GM12878 (cell line): ENCODE measurements at regions not wholly inside any gene's neighbourhood (a gene's known extent, or its start where the extent isn't known, plus 50 kb on each side); places are given as distances from the start of the nearest gene placed in this dataset.

Source experiments
- ATAC-seq: fragments of 200-7000 bp; cut with Tn5 transposase; 3 replicates; pipeline ENCODE4 v1.9.1; 2020; ENCODE audit warnings: mild to moderate bottlenecking, moderate library complexity
- BruUV-seq: library from RNA; stranded (reverse); fragments of 400-500 nt; replicated peaks from 2 replicates; lab custom pipeline; 2021; lab: Mats Ljungman, UMichigan
- CTCF ChIA-PET: fragments of 300-600 bp; sonication (Branson Sonifier 250); formaldehyde crosslinking; extraction: SDS; loops from one replicate; lab custom pipeline; 2021; ENCODE audit warnings: inconsistent platforms; lab: Yijun Ruan, JAX
- POLR2A ChIA-PET: fragments of 350-600 bp; formaldehyde crosslinking; extraction: SDS; loops from one replicate; lab custom pipeline; 2021; ENCODE audit warnings: inconsistent platforms; lab: Charles Lee
- RAD21 ChIA-PET: fragments of 300-600 bp; sonication (Branson Sonifier 250); formaldehyde crosslinking; loops from one replicate; lab custom pipeline; 2023; ENCODE audit warnings: antibody characterized with exemption; ENCODE audit not compliant: unreplicated experiment; lab: Charles Lee
- SMC1A ChIA-PET: fragments of 300-600 bp; sonication (Branson Sonifier 250); formaldehyde crosslinking; loops from one replicate; lab custom pipeline; 2023; ENCODE audit not compliant: unreplicated experiment, uncharacterized antibody; lab: Charles Lee
- DNase-seq: peaks from one replicate; pipeline ENCODE4 v3.0.0-alpha.2; 2011; ENCODE audit warnings: low read depth, low spot score
- FAIRE-seq: peaks from 3 replicates; lab custom pipeline; 2011; peaks lifted over from hg19 to GRCh38; lab: Jason Lieb, UNC
- H2AFZ ChIP-seq: 2 replicates; pipeline ENCODE4 v1.6.0; 2011; ENCODE audit warnings: low read depth, low read length, control low read depth; ENCODE audit not compliant: control insufficient read depth
- H3K27ac ChIP-seq: 2 replicates; pipeline ENCODE4 v1.5.1; 2011; ENCODE audit warnings: control low read depth; ENCODE audit not compliant: control insufficient read depth, insufficient read depth
- H3K27me3 ChIP-seq, 2 experiments: replicated peaks in 1 of 2; 2 replicates each; pipeline versions ENCODE4 v1.6.0 to v1.6.1; 2011; ENCODE audit warnings: low read length in 1 of 2; ENCODE audit not compliant: control insufficient read depth in 2 of 2, insufficient read depth in 2 of 2
- H3K36me3 ChIP-seq, 2 experiments: 2 replicates each; pipeline ENCODE4 v1.5.1; 2011; ENCODE audit warnings: low read length in 1 of 2; ENCODE audit not compliant: control insufficient read depth in 2 of 2, insufficient read depth in 2 of 2
- H3K4me1 ChIP-seq: 2 replicates; pipeline ENCODE4 v1.6.1; 2011; ENCODE audit warnings: mild to moderate bottlenecking, low read length, moderate library complexity, mixed read lengths; ENCODE audit not compliant: control insufficient read depth, insufficient read depth
- H3K4me2 ChIP-seq: 2 replicates; pipeline ENCODE4 v1.6.0; 2011; ENCODE audit warnings: control low read depth; ENCODE audit not compliant: control insufficient read depth, insufficient read depth
- H3K4me3 ChIP-seq: fragments of 200-600 bp; sonication (generic); 2 replicates; pipeline ENCODE4 v1.5.1; 2016
- H3K79me2 ChIP-seq: 2 replicates; pipeline ENCODE4 v1.6.0; 2011; ENCODE audit warnings: low read length; ENCODE audit not compliant: control insufficient read depth, insufficient read depth
- H3K9ac ChIP-seq: 2 replicates; pipeline ENCODE4 v1.8.0; 2011; ENCODE audit warnings: low read length, control low read depth, mixed read lengths; ENCODE audit not compliant: control insufficient read depth, insufficient read depth
- H3K9me3 ChIP-seq: replicated peaks from 3 replicates; pipeline ENCODE4 v1.5.1; 2011; ENCODE audit warnings: mild to moderate bottlenecking, low read length; ENCODE audit not compliant: control insufficient read depth, insufficient read depth
- H4K20me1 ChIP-seq: 2 replicates; pipeline ENCODE4 v1.6.0; 2011; ENCODE audit not compliant: control insufficient read depth, insufficient read depth
- ATF2 ChIP-seq: IDR thresholded peaks from 2 replicates; pipeline ENCODE4 v1.6.1; 2012; ENCODE audit warnings: low read length, inconsistent platforms
- ATF7 ChIP-seq: fragments of 450-650 bp; IDR thresholded peaks from 2 replicates; pipeline ENCODE4 v1.6.1; 2016; ENCODE audit warnings: low read depth, mild to moderate bottlenecking
- BACH1 ChIP-seq: fragments of 450-650 bp; IDR thresholded peaks from 2 replicates; pipeline ENCODE4 v1.6.1; 2017; ENCODE audit warnings: mild to moderate bottlenecking, borderline replicate concordance
- BCL3 ChIP-seq: IDR thresholded peaks from 2 replicates; pipeline ENCODE4 v1.6.1; 2011; ENCODE audit warnings: borderline replicate concordance, low read depth, mild to moderate bottlenecking, moderate library complexity, low read length; ENCODE audit not compliant: insufficient read depth, poor library complexity, severe bottlenecking
- BRCA1 ChIP-seq: IDR thresholded peaks from 2 replicates; pipeline ENCODE4 v1.6.1; 2011; ENCODE audit warnings: low read depth, low read length, improper control_type of control experiment
- CHD1 ChIP-seq: IDR thresholded peaks from 2 replicates; pipeline ENCODE4 v1.6.1; 2012; ENCODE audit warnings: low read depth, low read length, improper control_type of control experiment
- HDAC2 ChIP-seq: fragments of 200-600 bp; sonication (generic); IDR thresholded peaks from 2 replicates; pipeline ENCODE4 v1.6.1; 2017
- IKZF1 ChIP-seq: fragments of 450-650 bp; conservative IDR thresholded peaks from 2 replicates; pipeline ENCODE4 v1.6.1; 2017; ENCODE audit warnings: antibody characterized with exemption, mild to moderate bottlenecking
- KLF5 ChIP-seq: fragments of 450-650 bp; IDR thresholded peaks from 2 replicates; pipeline ENCODE4 v1.6.1; 2014; ENCODE audit warnings: mild to moderate bottlenecking; ENCODE audit not compliant: partially characterized antibody
- NFYA ChIP-seq: IDR thresholded peaks from 2 replicates; pipeline ENCODE4 v1.6.1; 2011; ENCODE audit warnings: low read depth, mild to moderate bottlenecking, low read length, improper control_type of control experiment, borderline replicate concordance
- NRF1 ChIP-seq: conservative IDR thresholded peaks from 2 replicates; pipeline ENCODE4 v1.6.1; 2011; ENCODE audit warnings: mild to moderate bottlenecking, low read depth, low read length, improper control_type of control experiment
- PAX5 ChIP-seq: IDR thresholded peaks from 2 replicates; pipeline ENCODE4 v1.6.1; 2011; ENCODE audit warnings: low read depth, low read length, borderline replicate concordance
- SP1 ChIP-seq: IDR thresholded peaks from one replicate; pipeline ENCODE4 v1.6.1; 2011; ENCODE audit warnings: low read depth, low read length
- SUPT20H ChIP-seq: IDR thresholded peaks from 2 replicates; pipeline ENCODE4 v1.6.1; 2011; ENCODE audit warnings: low read depth, mild to moderate bottlenecking, low read length, moderate library complexity, borderline replicate concordance; ENCODE audit not compliant: control insufficient read depth
- YBX1 ChIP-seq: fragments of 450-650 bp; IDR thresholded peaks from 2 replicates; pipeline ENCODE4 v1.6.1; 2016; ENCODE audit warnings: antibody characterized with exemption
- ZNF217 ChIP-seq: fragments of 450-650 bp; IDR thresholded peaks from 2 replicates; pipeline ENCODE4 v1.6.1; 2017; ENCODE audit warnings: antibody characterized with exemption, mild to moderate bottlenecking
- ZNF384 ChIP-seq: IDR thresholded peaks from 2 replicates; pipeline ENCODE4 v1.6.1; 2012; ENCODE audit warnings: low read depth, mild to moderate bottlenecking, low read length, improper control_type of control experiment, borderline replicate concordance
- WGBS: methylation state at CpG from one replicate; pipeline ENCODE4 v1.1.6; 2016; ENCODE audit warnings: low lambda C conversion rate; ENCODE audit not compliant: insufficient replicate concordance, insufficient coverage; ENCODE audit errors: missing lambda C conversion rate; 5-methylcytosine and 5-hydroxymethylcytosine counted together
- in situ Hi-C: fragments of 300-500 bp; cut with MboI; formaldehyde crosslinking; loops from 9 replicates; pipeline ENCODE4 v1.14.3; 2018; ENCODE audit warnings: mixed read lengths
- intact Hi-C: fragments of 100-400 bp; cut with micrococcal nuclease; formaldehyde crosslinking; loops from one replicate; pipeline ENCODE4 v1.14.2; 2022; ENCODE audit not compliant: unreplicated experiment
- TF ChIP-seq, protein P1 (sequence below): fragments of 450-650 bp; IDR thresholded peaks from 2 replicates; pipeline ENCODE4 v1.6.1; 2018; ENCODE audit warnings: mild to moderate bottlenecking, low read depth, moderate library complexity; ENCODE audit not compliant: partially characterized antibody
- TF ChIP-seq, protein P2 (sequence below): IDR thresholded peaks from 2 replicates; pipeline ENCODE4 v1.6.1; 2011; ENCODE audit warnings: low read depth, low read length, improper control_type of control experiment, borderline replicate concordance

- no peak for FAIRE-seq
- in situ Hi-C loops, result no loop called here
Observed at GRCh38 chr18:1593091-1593490, 688.4 kb downstream of the ADCYAP1 start.

More at GRCh38 chr18:1593091-1593490, 688.4 kb downstream of the ADCYAP1 start:
- H3K9me3 ChIP-seq, result no peaks in the 10 kb centered on the region
- H3K4me2 ChIP-seq, result no peak overlapping the region
- H3K27me3 ChIP-seq, result no peaks in the 10 kb centered on the region
- intact Hi-C loops, result no loop called here
- H3K27ac ChIP-seq, result no peak overlapping the region
- no peak overlapping the region for H3K9ac ChIP-seq
- no peak overlapping the region for H2AFZ ChIP-seq
- no peaks in the 10 kb centered on the region for H3K79me2 ChIP-seq
- no peak for ATAC-seq
- CTCF ChIA-PET, result no interaction called here
- POLR2A ChIA-PET, result no interaction called here
- no peaks in the 10 kb centered on the region for H3K4me1 ChIP-seq
- 9% methylated on average over 3 of the region's 3 CpGs for WGBS
- RAD21 ChIA-PET, result no interaction called here
- TF ChIP-seq KLF5 (no peak), NFYA (no peak), YBX1 (no peak), BACH1 (no peak), PAX5 (no peak), ATF2 (no peak), CHD1 (no peak), ATF7 (no peak), SUPT20H (no peak), NRF1 (no peak), ZNF217 (no peak), BCL3 (no peak), BRCA1 (no peak), ZNF384 (no peak), HDAC2 (no peak), IKZF1 (no peak), SP1 (no peak)
- TF ChIP-seq, protein P1, sequence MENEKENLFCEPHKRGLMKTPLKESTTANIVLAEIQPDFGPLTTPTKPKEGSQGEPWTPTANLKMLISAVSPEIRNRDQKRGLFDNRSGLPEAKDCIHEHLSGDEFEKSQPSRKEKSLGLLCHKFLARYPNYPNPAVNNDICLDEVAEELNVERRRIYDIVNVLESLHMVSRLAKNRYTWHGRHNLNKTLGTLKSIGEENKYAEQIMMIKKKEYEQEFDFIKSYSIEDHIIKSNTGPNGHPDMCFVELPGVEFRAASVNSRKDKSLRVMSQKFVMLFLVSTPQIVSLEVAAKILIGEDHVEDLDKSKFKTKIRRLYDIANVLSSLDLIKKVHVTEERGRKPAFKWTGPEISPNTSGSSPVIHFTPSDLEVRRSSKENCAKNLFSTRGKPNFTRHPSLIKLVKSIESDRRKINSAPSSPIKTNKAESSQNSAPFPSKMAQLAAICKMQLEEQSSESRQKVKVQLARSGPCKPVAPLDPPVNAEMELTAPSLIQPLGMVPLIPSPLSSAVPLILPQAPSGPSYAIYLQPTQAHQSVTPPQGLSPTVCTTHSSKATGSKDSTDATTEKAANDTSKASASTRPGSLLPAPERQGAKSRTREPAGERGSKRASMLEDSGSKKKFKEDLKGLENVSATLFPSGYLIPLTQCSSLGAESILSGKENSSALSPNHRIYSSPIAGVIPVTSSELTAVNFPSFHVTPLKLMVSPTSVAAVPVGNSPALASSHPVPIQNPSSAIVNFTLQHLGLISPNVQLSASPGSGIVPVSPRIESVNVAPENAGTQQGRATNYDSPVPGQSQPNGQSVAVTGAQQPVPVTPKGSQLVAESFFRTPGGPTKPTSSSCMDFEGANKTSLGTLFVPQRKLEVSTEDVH, result no peak
- TF ChIP-seq, protein P2, sequence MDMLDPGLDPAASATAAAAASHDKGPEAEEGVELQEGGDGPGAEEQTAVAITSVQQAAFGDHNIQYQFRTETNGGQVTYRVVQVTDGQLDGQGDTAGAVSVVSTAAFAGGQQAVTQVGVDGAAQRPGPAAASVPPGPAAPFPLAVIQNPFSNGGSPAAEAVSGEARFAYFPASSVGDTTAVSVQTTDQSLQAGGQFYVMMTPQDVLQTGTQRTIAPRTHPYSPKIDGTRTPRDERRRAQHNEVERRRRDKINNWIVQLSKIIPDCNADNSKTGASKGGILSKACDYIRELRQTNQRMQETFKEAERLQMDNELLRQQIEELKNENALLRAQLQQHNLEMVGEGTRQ, result no peak
- TF ChIP-seq, all 136 proteins: peak for 0
- BruUV-seq, result no TSS peak
- Histone ChIP-seq H4K20me1 (no peaks in the 10 kb centered on the region), H3K4me3 (no peak overlapping the region), H3K36me3 (no peaks in the 10 kb centered on the region)
- DNase-seq, result no peak
- SMC1A ChIA-PET, result interaction anchor here (1.3 kb wide), 1 partner anchor 12 kb away, joined by 3 read pairs; no protein-coding TSS in a partner anchor
